GM23338 (cell line): ENCODE measurements at regions not wholly inside any gene's neighbourhood (a gene's known extent, or its start where the extent isn't known, plus 50 kb on each side); places are given as distances from the start of the nearest gene placed in this dataset.

Experiments used
- ATAC-seq: fragments of 200-7000 bp; cut with Tn5 transposase; 3 replicates; pipeline ENCODE4 v1.9.1; 2020
- DNase-seq: peaks from one replicate; pipeline ENCODE4 v3.0.0-alpha.2; 2015; ENCODE audit warnings: low spot score
- H2AFZ ChIP-seq: fragments of 200-600 bp; sonication (generic); 2 replicates; pipeline ENCODE4 v1.8.0; 2016; ENCODE audit warnings: antibody characterized with exemption, mild to moderate bottlenecking, moderate library complexity
- H3F3A ChIP-seq: fragments of 200-600 bp; sonication (generic); replicated peaks from 2 replicates; pipeline ENCODE4 v1.8.0; 2017; ENCODE audit warnings: antibody characterized with exemption, mixed run types, low read depth
- H3K27ac ChIP-seq: fragments of 200-600 bp; sonication (generic); 2 replicates; pipeline ENCODE4 v1.6.1; 2016; ENCODE audit warnings: low read depth
- H3K27me3 ChIP-seq: fragments of 200-600 bp; sonication (generic); 2 replicates; pipeline ENCODE4 v1.8.0; 2016; ENCODE audit warnings: mild to moderate bottlenecking, mixed run types, moderate library complexity; ENCODE audit not compliant: insufficient read depth
- H3K36me3 ChIP-seq: fragments of 200-600 bp; sonication (generic); 2 replicates; pipeline ENCODE4 v1.8.0; 2016; ENCODE audit warnings: mild to moderate bottlenecking; ENCODE audit not compliant: insufficient read depth
- H3K4me1 ChIP-seq: fragments of 200-600 bp; sonication (generic); 2 replicates; pipeline ENCODE4 v1.8.0; 2016; ENCODE audit warnings: mild to moderate bottlenecking, moderate library complexity; ENCODE audit not compliant: insufficient read depth
- H3K4me2 ChIP-seq: fragments of 200-600 bp; sonication (generic); 2 replicates; pipeline ENCODE4 v1.7.1; 2017; ENCODE audit warnings: mixed run types
- H3K4me3 ChIP-seq: fragments of 200-600 bp; sonication (generic); 2 replicates; pipeline ENCODE4 v1.6.1; 2016; ENCODE audit warnings: mixed run types
- H3K79me2 ChIP-seq: fragments of 200-600 bp; sonication (generic); replicated peaks from 2 replicates; pipeline ENCODE4 v1.8.0; 2017; ENCODE audit warnings: mild to moderate bottlenecking; ENCODE audit not compliant: insufficient read depth
- H3K9me2 ChIP-seq: fragments of 200-600 bp; sonication (generic); 2 replicates; pipeline ENCODE4 v1.8.0; 2017; ENCODE audit not compliant: insufficient read depth
- H4K20me1 ChIP-seq: fragments of 200-600 bp; sonication (generic); replicated peaks from 2 replicates; pipeline ENCODE4 v1.8.0; 2017; ENCODE audit warnings: mild to moderate bottlenecking; ENCODE audit not compliant: insufficient read depth
- H3K27ac Mint-ChIP-seq: 2 replicates; pipeline ENCODE4 v1.8.0; 2020; ENCODE audit warnings: inconsistent platforms, mild to moderate bottlenecking, moderate library complexity, mixed read lengths
- H3K27me3 Mint-ChIP-seq: 3 replicates; pipeline ENCODE4 v1.8.0; 2022; ENCODE audit warnings: low read depth, mild to moderate bottlenecking, moderate library complexity, mixed read lengths, inconsistent platforms; ENCODE audit not compliant: insufficient read depth, poor library complexity
- H3K36me3 Mint-ChIP-seq: 3 replicates; pipeline ENCODE4 v1.8.0; 2021; ENCODE audit warnings: low read depth, mild to moderate bottlenecking, inconsistent platforms, moderate library complexity, mixed read lengths
- H3K4me1 Mint-ChIP-seq: 3 replicates; pipeline ENCODE4 v1.8.0; 2020; ENCODE audit warnings: mild to moderate bottlenecking, inconsistent platforms, mixed read lengths
- H3K4me3 Mint-ChIP-seq: 3 replicates; pipeline ENCODE4 v1.8.0; 2021; ENCODE audit warnings: moderate library complexity, mild to moderate bottlenecking, inconsistent platforms, mixed read lengths
- H3K9me3 Mint-ChIP-seq: 3 replicates; pipeline ENCODE4 v1.8.0; 2020; ENCODE audit warnings: moderate library complexity, mild to moderate bottlenecking, inconsistent platforms, mixed read lengths
- CREB1 ChIP-seq: fragments of 250-450 bp; sonication (Bioruptor Pico); IDR thresholded peaks from 2 replicates; pipeline ENCODE4 v1.5.0; 2020; ENCODE audit warnings: low read depth, mild to moderate bottlenecking, moderate library complexity
- CTCF ChIP-seq, 2 experiments: fragments of 200-600 bp in 1 of 2; sonication (generic) in 1 of 2; conservative IDR thresholded peaks; 2 replicates each; pipeline versions ENCODE4 v1.5.1 to v1.6.1; 2016 to 2017; ENCODE audit warnings: antibody characterized with exemption in 2 of 2, low read depth in 2 of 2, mild to moderate bottlenecking in 2 of 2, moderate library complexity in 1 of 2
- ETS1 ChIP-seq: IDR thresholded peaks from 2 replicates; pipeline ENCODE4 v1.6.1; 2016; ENCODE audit warnings: antibody characterized with exemption
- EZH2 ChIP-seq: fragments of 200-600 bp; sonication (generic); IDR thresholded peaks from one replicate; pipeline ENCODE4 v1.8.0; 2017; ENCODE audit warnings: antibody characterized with exemption, mild to moderate bottlenecking, low read depth; ENCODE audit not compliant: unreplicated experiment
- EZH2phosphoT487 ChIP-seq: fragments of 200-600 bp; sonication (generic); IDR thresholded peaks from one replicate; pipeline ENCODE4 v1.8.1; 2018; ENCODE audit warnings: antibody characterized with exemption; ENCODE audit not compliant: unreplicated experiment
- JUNB ChIP-seq: IDR thresholded peaks from one replicate; pipeline ENCODE4 v1.6.1; 2016; ENCODE audit warnings: antibody characterized with exemption; ENCODE audit not compliant: unreplicated experiment
- NANOG ChIP-seq: IDR thresholded peaks from 2 replicates; pipeline ENCODE4 v1.6.1; 2016; ENCODE audit warnings: antibody characterized with exemption, borderline replicate concordance
- POLR2AphosphoS5 ChIP-seq: IDR thresholded peaks from 2 replicates; pipeline ENCODE4 v1.6.1; 2016; ENCODE audit warnings: antibody characterized with exemption, low read depth
- REST ChIP-seq: IDR thresholded peaks from one replicate; pipeline ENCODE4 v1.6.1; 2018; ENCODE audit warnings: antibody characterized with exemption; ENCODE audit not compliant: unreplicated experiment
- STAT1 ChIP-seq: IDR thresholded peaks from one replicate; pipeline ENCODE4 v1.6.1; 2016; ENCODE audit warnings: antibody characterized with exemption; ENCODE audit not compliant: unreplicated experiment
- ZNF114 ChIP-seq: fragments of 250-450 bp; sonication (Bioruptor Pico); IDR thresholded peaks from 2 replicates; pipeline ENCODE4 v1.5.0; 2020; ENCODE audit warnings: mild to moderate bottlenecking, moderate library complexity
- ZNF331 ChIP-seq: fragments of 250-450 bp; sonication (Bioruptor Pico); IDR thresholded peaks from 2 replicates; pipeline ENCODE4 v1.5.0; 2020; ENCODE audit warnings: low read depth, mild to moderate bottlenecking, moderate library complexity
- ZNF462 ChIP-seq: fragments of 250-450 bp; sonication (Bioruptor Pico); IDR thresholded peaks from 2 replicates; pipeline ENCODE4 v1.5.0; 2020; ENCODE audit warnings: mild to moderate bottlenecking, moderate library complexity

- Histone ChIP-seq H3K4me1 (peaks cover 38% of the 10 kb centered on the region), H3K27ac (no peak overlapping the region), H4K20me1 (no peaks in the 10 kb centered on the region), H3K4me2 (no peak overlapping the region), H3K27me3 (no peaks in the 10 kb centered on the region), H3K4me3 (no peak overlapping the region), H2AFZ (no peak overlapping the region), H3K36me3 (no peaks in the 10 kb centered on the region), H3K9me2 (peaks cover 26% of the 10 kb centered on the region; the same call in 1 of the 2 replicates), H3K79me2 (no peaks in the 10 kb centered on the region), H3F3A (no peaks in the 10 kb centered on the region)
- DNase-seq, result no peak
- Mint-ChIP-seq H3K36me3 (no peaks in the 10 kb centered on the region), H3K27ac (no peak overlapping the region), H3K4me3 (no peak overlapping the region), H3K9me3 (no peaks in the 10 kb centered on the region), H3K27me3 (peaks cover 3% of the 10 kb centered on the region), H3K4me1 (peaks cover 55% of the 10 kb centered on the region)
- no peak for TF ChIP-seq ETS1
- no peak for TF ChIP-seq ZNF114
- TF ChIP-seq NANOG, result no peak
- TF ChIP-seq JUNB, result no peak
- no peak for TF ChIP-seq STAT1
- no peak for TF ChIP-seq POLR2AphosphoS5
- TF ChIP-seq ZNF331, result no peak
- TF ChIP-seq EZH2phosphoT487, result no peak
- no peak for TF ChIP-seq ZNF462 (CRISPR knock-in tag)
- TF ChIP-seq REST, result no peak
- TF ChIP-seq EZH2, result no peak
- TF ChIP-seq CTCF (conservative IDR thresholded peaks at IDR 0.05; ENCODE audit: low read depth in 2 of 2), result no peak
- no peak for TF ChIP-seq CREB1
- no peak for ATAC-seq
Measured at GRCh38 chr3:124633524-124633923, 96.7 kb upstream of the UMPS start.
